H9 (cell line): ENCODE measurements at regions not wholly inside any gene's neighbourhood (a gene's known extent, or its start where the extent isn't known, plus 50 kb on each side); places are given as distances from the start of the nearest gene placed in this dataset.

Source experiments
- DNase-seq: peaks from one replicate; pipeline ENCODE4 v3.0.0-alpha.2; 2017
- H2AFZ ChIP-seq: one replicate; pipeline ENCODE4 v1.6.1; 2013; ENCODE audit warnings: mild to moderate bottlenecking, low read length, control low read depth, moderate library complexity
- H2AK5ac ChIP-seq: 2 replicates; pipeline ENCODE4 v1.6.1; 2013; ENCODE audit warnings: low read length, control low read depth, mixed read lengths; ENCODE audit not compliant: insufficient read length
- H2BK120ac ChIP-seq: one replicate; pipeline ENCODE4 v1.6.1; 2013; ENCODE audit warnings: low read depth, mild to moderate bottlenecking, low read length, control low read depth, inconsistent platforms; ENCODE audit not compliant: poor library complexity, severe bottlenecking
- H2BK12ac ChIP-seq: 2 replicates; pipeline ENCODE4 v1.6.1; 2013; ENCODE audit warnings: low read length, control low read depth, mixed read lengths, low read depth; ENCODE audit not compliant: insufficient read length
- H2BK15ac ChIP-seq: 2 replicates; pipeline ENCODE4 v1.6.1; 2013; ENCODE audit warnings: low read depth, low read length, control low read depth
- H2BK20ac ChIP-seq: one replicate; pipeline ENCODE4 v1.6.1; 2013; ENCODE audit warnings: low read depth, mild to moderate bottlenecking, low read length, control low read depth, inconsistent platforms; ENCODE audit not compliant: poor library complexity, severe bottlenecking
- H2BK5ac ChIP-seq: 2 replicates; pipeline ENCODE4 v1.6.1; 2013; ENCODE audit warnings: low read length, control low read depth, mixed read lengths; ENCODE audit not compliant: insufficient read length
- H3K14ac ChIP-seq: 2 replicates; pipeline ENCODE4 v1.6.1; 2013; ENCODE audit warnings: low read length, control low read depth; ENCODE audit not compliant: insufficient read depth
- H3K18ac ChIP-seq: 2 replicates; pipeline ENCODE4 v1.6.1; 2013; ENCODE audit warnings: low read depth, mild to moderate bottlenecking, mixed read lengths, low read length, control low read depth; ENCODE audit not compliant: insufficient read length
- H3K23ac ChIP-seq: 2 replicates; pipeline ENCODE4 v1.6.1; 2013; ENCODE audit warnings: low read length, control low read depth, mixed read lengths, low read depth; ENCODE audit not compliant: insufficient read length
- H3K23me2 ChIP-seq: 2 replicates; pipeline ENCODE4 v1.6.1; 2013; ENCODE audit warnings: low read depth, mild to moderate bottlenecking, mixed read lengths, low read length, control low read depth; ENCODE audit not compliant: insufficient read length, poor library complexity, severe bottlenecking
- H3K27ac ChIP-seq: 2 replicates; pipeline ENCODE4 v1.5.1; 2013; ENCODE audit warnings: low read length, control low read depth, mixed read lengths, low read depth; ENCODE audit not compliant: insufficient read length
- H3K27me3 ChIP-seq: 2 replicates; pipeline ENCODE4 v1.6.1; 2013; ENCODE audit warnings: low read length, control low read depth, inconsistent platforms; ENCODE audit not compliant: insufficient read depth
- H3K4ac ChIP-seq: 2 replicates; pipeline ENCODE4 v1.6.1; 2013; ENCODE audit warnings: low read depth, mild to moderate bottlenecking, control low read depth, inconsistent platforms, low read length, moderate library complexity
- H3K4me1 ChIP-seq: 2 replicates; pipeline ENCODE4 v1.6.1; 2013; ENCODE audit warnings: low read length, control low read depth, inconsistent platforms; ENCODE audit not compliant: insufficient read depth
- H3K4me2 ChIP-seq: 2 replicates; pipeline ENCODE4 v1.6.1; 2013; ENCODE audit warnings: low read length, control low read depth, mixed read lengths; ENCODE audit not compliant: insufficient read length, insufficient read depth
- H3K56ac ChIP-seq: 2 replicates; pipeline ENCODE4 v1.6.1; 2013; ENCODE audit warnings: low read depth, mild to moderate bottlenecking, mixed read lengths, low read length, control low read depth; ENCODE audit not compliant: insufficient read length
- H3K79me1 ChIP-seq: 2 replicates; pipeline ENCODE4 v1.6.1; 2013; ENCODE audit warnings: low read depth, mild to moderate bottlenecking, moderate library complexity, low read length, control low read depth, inconsistent platforms; ENCODE audit not compliant: insufficient read depth, poor library complexity, severe bottlenecking
- H3K79me2 ChIP-seq: 2 replicates; pipeline ENCODE4 v1.6.1; 2013; ENCODE audit warnings: low read length, control low read depth, inconsistent platforms; ENCODE audit not compliant: insufficient read depth
- H3K9ac ChIP-seq: 2 replicates; pipeline ENCODE4 v1.6.1; 2013; ENCODE audit warnings: low read length, control low read depth, mixed read lengths; ENCODE audit not compliant: insufficient read length; ENCODE audit errors: extremely low read depth
- H3K9me3 ChIP-seq: one replicate; pipeline ENCODE4 v1.6.1; 2013; ENCODE audit warnings: low read depth, low read length, inconsistent platforms; ENCODE audit not compliant: control insufficient read depth
- H3T11ph ChIP-seq: one replicate; pipeline ENCODE4 v1.6.1; 2013; ENCODE audit warnings: mild to moderate bottlenecking, low read length, control low read depth, inconsistent platforms
- H4K20me1 ChIP-seq: one replicate; pipeline ENCODE4 v1.6.1; 2013; ENCODE audit not compliant: control insufficient read depth, insufficient read length, insufficient read depth
- H4K5ac ChIP-seq: 2 replicates; pipeline ENCODE4 v1.6.1; 2013; ENCODE audit warnings: low read depth, mild to moderate bottlenecking, mixed read lengths, low read length, control low read depth; ENCODE audit not compliant: insufficient read length
- H4K8ac ChIP-seq: replicated peaks from 2 replicates; pipeline ENCODE4 v1.6.1; 2013; ENCODE audit warnings: low read length, control low read depth, mixed read lengths, low read depth; ENCODE audit not compliant: insufficient read length
- H4K91ac ChIP-seq: 2 replicates; pipeline ENCODE4 v1.6.1; 2013; ENCODE audit warnings: low read depth, mild to moderate bottlenecking, moderate library complexity, mixed read lengths, low read length, control low read depth; ENCODE audit not compliant: insufficient read length
- H3K27ac Mint-ChIP-seq, 3 experiments: 2 replicates in 2 of 3; 3 replicates in 1 of 3; pipeline ENCODE4 v1.8.0; 2020 to 2021; ENCODE audit warnings: mixed read lengths in 3 of 3, mild to moderate bottlenecking in 1 of 3, moderate library complexity in 1 of 3
- H3K27me3 Mint-ChIP-seq: 2 replicates; pipeline ENCODE4 v1.8.0; 2021; ENCODE audit warnings: low read depth, mild to moderate bottlenecking, moderate library complexity, mixed read lengths
- H3K36me3 Mint-ChIP-seq, 3 experiments: 2 replicates in 2 of 3; 3 replicates in 1 of 3; pipeline ENCODE4 v1.8.0; 2020 to 2021; ENCODE audit warnings: low read depth in 3 of 3, mixed read lengths in 3 of 3; ENCODE audit not compliant: insufficient read depth in 1 of 3
- H3K4me1 Mint-ChIP-seq, 2 experiments: 2 replicates each; pipeline ENCODE4 v1.8.0; 2020; ENCODE audit warnings: mixed read lengths in 2 of 2
- H3K4me3 Mint-ChIP-seq, 2 experiments: 2 replicates in 1 of 2; 3 replicates in 1 of 2; pipeline ENCODE4 v1.8.0; 2020 to 2021; ENCODE audit warnings: mild to moderate bottlenecking in 2 of 2, mixed read lengths in 2 of 2, moderate library complexity in 1 of 2
- H3K9me3 Mint-ChIP-seq, 2 experiments: 2 replicates in 1 of 2; 3 replicates in 1 of 2; pipeline ENCODE4 v1.8.0; 2020; ENCODE audit warnings: mild to moderate bottlenecking in 2 of 2, mixed read lengths in 2 of 2, moderate library complexity in 1 of 2
- CTCF ChIP-seq: fragments of 200-600 bp; sonication (generic); conservative IDR thresholded peaks from 3 replicates; pipeline ENCODE4 v1.8.0; 2021; ENCODE audit warnings: antibody characterized with exemption, mild to moderate bottlenecking
- WGBS: extraction: QIAGEN DNeasy Blood & Tissue Kit; methylation state at CpG from one replicate; pipeline ENCODE4 v1.1.7; 2013; ENCODE audit warnings: missing lambda C conversion rate, low lambda C conversion rate, mixed read lengths; ENCODE audit not compliant: insufficient read length; ENCODE audit errors: extremely low coverage; 5-methylcytosine and 5-hydroxymethylcytosine counted together

GRCh38 chr10:125243532-125244253 lies 83.3 kb upstream of the CTBP2 start:
- Histone ChIP-seq H2BK12ac (no peak overlapping the region), H3K9me3 (no peaks in the 10 kb centered on the region), H3K79me2 (no peaks in the 10 kb centered on the region), H2AFZ (no peak overlapping the region), H4K8ac (no peak overlapping the region), H2BK15ac (no peak overlapping the region), H3K27ac (no peak overlapping the region), H4K20me1 (no peaks in the 10 kb centered on the region), H3K18ac (no peak overlapping the region), H4K5ac (no peak overlapping the region), H3K27me3 (no peaks in the 10 kb centered on the region), H3K23me2 (no peaks in the 10 kb centered on the region), H3T11ph (no peak overlapping the region), H3K4me2 (no peak overlapping the region), H3K4ac (no peak overlapping the region), H3K23ac (no peak overlapping the region), H4K91ac (no peak overlapping the region), H3K9ac (no peak overlapping the region), H2BK5ac (no peak overlapping the region), H3K14ac (no peak overlapping the region), H2BK120ac (no peak overlapping the region), H2AK5ac (no peak overlapping the region), H3K4me1 (no peaks in the 10 kb centered on the region), H3K56ac (no peak overlapping the region), H2BK20ac (no peak overlapping the region), H3K79me1 (no peaks in the 10 kb centered on the region)
- Mint-ChIP-seq H3K4me1 (no peaks in the 10 kb centered on the region), H3K4me3 (no peak overlapping the region), H3K27ac (no peak overlapping the region), H3K9me3 (peaks cover 13% of the 10 kb centered on the region in 2 experiments), H3K27me3 (peaks cover 7% of the 10 kb centered on the region), H3K36me3 (peaks cover 0 to 11% (median 5%) of the 10 kb centered on the region in 3 experiments; a peak in 5 of 7 replicates)
- DNase-seq = no peak
- no peak for TF ChIP-seq CTCF
- WGBS = no CpG with 5 or more reads among the region's 3 CpGs
